OCI-LY1 (cell line): ENCODE measurements at regions not wholly inside any gene's neighbourhood (a gene's known extent, or its start where the extent isn't known, plus 50 kb on each side); places are given as distances from the start of the nearest gene placed in this dataset.

Experiments used
- EZH2 ChIP-seq: fragments of 200-600 bp; sonication (generic), shearing (Covaris generic); IDR thresholded peaks from 2 replicates; pipeline ENCODE4 v1.8.0; 2017; ENCODE audit warnings: borderline replicate concordance, mixed run types, mild to moderate bottlenecking, antibody characterized with exemption, low read length, moderate library complexity, mixed read lengths
- TF ChIP-seq, protein P1 (sequence below): fragments of 200-600 bp; sonication (generic), shearing (Covaris generic); IDR thresholded peaks from 2 replicates; pipeline ENCODE4 v1.5.1; 2017; ENCODE audit warnings: mild to moderate bottlenecking, antibody characterized with exemption, low read length, moderate library complexity, mixed read lengths

GRCh38 chr13:65460136-65460535 lies 1770.0 kb downstream of the PCDH9 start:
- TF ChIP-seq, protein P1, sequence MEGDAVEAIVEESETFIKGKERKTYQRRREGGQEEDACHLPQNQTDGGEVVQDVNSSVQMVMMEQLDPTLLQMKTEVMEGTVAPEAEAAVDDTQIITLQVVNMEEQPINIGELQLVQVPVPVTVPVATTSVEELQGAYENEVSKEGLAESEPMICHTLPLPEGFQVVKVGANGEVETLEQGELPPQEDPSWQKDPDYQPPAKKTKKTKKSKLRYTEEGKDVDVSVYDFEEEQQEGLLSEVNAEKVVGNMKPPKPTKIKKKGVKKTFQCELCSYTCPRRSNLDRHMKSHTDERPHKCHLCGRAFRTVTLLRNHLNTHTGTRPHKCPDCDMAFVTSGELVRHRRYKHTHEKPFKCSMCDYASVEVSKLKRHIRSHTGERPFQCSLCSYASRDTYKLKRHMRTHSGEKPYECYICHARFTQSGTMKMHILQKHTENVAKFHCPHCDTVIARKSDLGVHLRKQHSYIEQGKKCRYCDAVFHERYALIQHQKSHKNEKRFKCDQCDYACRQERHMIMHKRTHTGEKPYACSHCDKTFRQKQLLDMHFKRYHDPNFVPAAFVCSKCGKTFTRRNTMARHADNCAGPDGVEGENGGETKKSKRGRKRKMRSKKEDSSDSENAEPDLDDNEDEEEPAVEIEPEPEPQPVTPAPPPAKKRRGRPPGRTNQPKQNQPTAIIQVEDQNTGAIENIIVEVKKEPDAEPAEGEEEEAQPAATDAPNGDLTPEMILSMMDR = no peak
- no peak for TF ChIP-seq EZH2
